ENCODE measurements at regions not wholly inside any gene's neighbourhood (a gene's known extent, or its start where the extent isn't known, plus 50 kb on each side); places are given as distances from the start of the nearest gene placed in this dataset.

DNA sequence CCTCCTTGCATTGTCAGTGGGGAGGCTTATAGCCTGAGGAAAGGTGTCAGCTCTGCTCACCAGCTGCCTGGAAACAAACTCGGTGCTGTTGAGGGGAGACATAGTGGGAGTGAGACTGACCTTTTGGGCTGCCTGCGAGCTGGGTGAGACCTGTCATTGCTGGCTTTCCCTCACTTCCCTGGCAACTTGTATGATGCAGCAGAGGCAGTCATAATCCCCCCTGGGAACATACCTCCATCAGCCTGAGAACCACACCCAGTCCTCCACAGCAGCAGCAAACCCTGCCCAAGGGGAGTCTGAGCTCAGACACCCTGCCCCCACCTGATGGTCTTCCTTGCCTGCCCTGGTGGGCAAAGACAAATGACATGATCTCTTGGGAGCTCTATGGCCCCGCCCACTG, 521.2 kb upstream of the IMPG1 start:
- no peak for TF ChIP-seq CTCF (IDR thresholded peaks at IDR 0.05)
- TF ChIP-seq TCF7L2 (IDR thresholded peaks at IDR 0.05; ENCODE audit: low read depth, low read length) = no peak
- no peak for TF ChIP-seq REST (IDR thresholded peaks at IDR 0.05; ENCODE audit: insufficient read depth in 1 of 2, low read depth in 2 of 2, low read length in 1 of 2)

All from Panc1 (cell line).